ENCODE measurements at regions not wholly inside any gene's neighbourhood (a gene's known extent, or its start where the extent isn't known, plus 50 kb on each side); places are given as distances from the start of the nearest gene placed in this dataset.
A peak's percentile ranks its signal among the peaks of the same experiment; 100 is the strongest.
"Not testable (repeated sequence)": the region's sequence is repeated elsewhere in the genome, so short reads cannot be mapped to it uniquely, and the experiment has no call there.

- Histone ChIP-seq H3K27ac (no peak overlapping the region), H3K36me3 (no peaks in the 10 kb centered on the region), H3K4me3 (no peak overlapping the region), H3K27me3 (ENCODE audit: low read depth) (no peaks in the 10 kb centered on the region), H3K4me1 (no peaks in the 10 kb centered on the region), H3K9me3 (no peaks in the 10 kb centered on the region)
- ATAC-seq (no peak), DNase-seq (no peak)
- TF ChIP-seq CTCF (IDR thresholded peaks at IDR 0.05) = no peak
- intact Hi-C loops (cut with DNase I) = no loop called here
Measured at GRCh38 chr5:98214240-98215051, 559.0 kb upstream of the RGMB start.

GRCh38 chr5:98217138-98217537, 556.3 kb upstream of the RGMB start:
- DNase-seq (no peak), ATAC-seq (no peak)
- Histone ChIP-seq H3K27me3 (ENCODE audit: low read depth) (no peaks in the 10 kb centered on the region), H3K4me3 (no peak overlapping the region), H3K27ac (no peak overlapping the region), H3K4me1 (no peaks in the 10 kb centered on the region), H3K9me3 (no peaks in the 10 kb centered on the region), H3K36me3 (no peaks in the 10 kb centered on the region)
- intact Hi-C loops (cut with DNase I) = no loop called here
- TF ChIP-seq CTCF (IDR thresholded peaks at IDR 0.05) = no peak

- no peaks in the 10 kb centered on the region for H3K36me3 ChIP-seq
- H3K4me3 ChIP-seq = no peak overlapping the region
- H3K27me3 ChIP-seq (ENCODE audit: low read depth) = no peaks in the 10 kb centered on the region
- DNase-seq = no peak
- no peak for ATAC-seq
- intact Hi-C loops (cut with DNase I) = no loop called here
- no peaks in the 10 kb centered on the region for H3K4me1 ChIP-seq
- no peak overlapping the region for H3K27ac ChIP-seq
- no peak for TF ChIP-seq CTCF (IDR thresholded peaks at IDR 0.05)
- no peaks in the 10 kb centered on the region for H3K9me3 ChIP-seq
Measured at GRCh38 chr5:98218838-98219237, 554.6 kb upstream of the RGMB start.

GRCh38 chr5:98227489-98227888, 546.0 kb upstream of the RGMB start:
- ATAC-seq (peak in 1 of 2 donors; percentile 25), DNase-seq (no peak)
- H3K27me3 ChIP-seq (ENCODE audit: low read depth) = no peaks in the 10 kb centered on the region
- no peaks in the 10 kb centered on the region for H3K4me1 ChIP-seq
- H3K36me3 ChIP-seq = no peaks in the 10 kb centered on the region
- H3K4me3 ChIP-seq = no peak overlapping the region
- intact Hi-C loops (cut with DNase I) = no loop called here
- H3K9me3 ChIP-seq = peaks cover 4% of the 10 kb centered on the region
- no peak for TF ChIP-seq CTCF (IDR thresholded peaks at IDR 0.05)
- H3K27ac ChIP-seq = no peak overlapping the region

GRCh38 chr5:98231089-98231488, 542.4 kb upstream of the RGMB start:
- Histone ChIP-seq H3K4me1 (no peaks in the 10 kb centered on the region), H3K27me3 (ENCODE audit: low read depth) (no peaks in the 10 kb centered on the region), H3K9me3 (peaks cover 14% of the 10 kb centered on the region), H3K4me3 (no peak overlapping the region), H3K36me3 (no peaks in the 10 kb centered on the region), H3K27ac (no peak overlapping the region)
- TF ChIP-seq CTCF (IDR thresholded peaks at IDR 0.05) = no peak
- intact Hi-C loops (cut with DNase I) = no loop called here
- ATAC-seq (no peak), DNase-seq (no peak)

- DNase-seq; H3K27me3 ChIP-seq (ENCODE audit: low read depth); H3K27ac ChIP-seq; intact Hi-C loops (cut with DNase I); ATAC-seq; H3K4me3 ChIP-seq; H3K4me1 ChIP-seq; H3K36me3 ChIP-seq: not testable (repeated sequence)
- peaks cover 11% of the 10 kb centered on the region for H3K9me3 ChIP-seq
Measured at GRCh38 chr5:98237794-98238193, 535.7 kb upstream of the RGMB start.

Data from lower lobe of right lung (tissue), 2 donors.